ENCODE measurements at regions not wholly inside any gene's neighbourhood (a gene's known extent, or its start where the extent isn't known, plus 50 kb on each side); places are given as distances from the start of the nearest gene placed in this dataset.

- no peak for TF ChIP-seq HDAC2 (IDR thresholded peaks at IDR 0.05; ENCODE audit: borderline replicate concordance in 1 of 2, low read depth in 2 of 2, low read length in 2 of 2)
- no peak for TF ChIP-seq ATF3 (IDR thresholded peaks at IDR 0.05; ENCODE audit: insufficient read depth, low read depth, low read length)
- no peak for TF ChIP-seq SP2 (IDR thresholded peaks at IDR 0.05; ENCODE audit: low read length)
- TF ChIP-seq CHD7 (IDR thresholded peaks at IDR 0.05; ENCODE audit: insufficient replicate concordance, low read length) = no peak
These were observed 111.1 kb upstream of the MVB12B start (continued) for GRCh38 chr9:126215486-126215885.
